WTC11 (cell line): ENCODE measurements at regions not wholly inside any gene's neighbourhood (a gene's known extent, or its start where the extent isn't known, plus 50 kb on each side); places are given as distances from the start of the nearest gene placed in this dataset.

Experiments used
- ATAC-seq: fragments of 200-7000 bp; cut with Tn5 transposase; 2 replicates; pipeline ENCODE4 v1.10.0; 2021; ENCODE audit warnings: mild to moderate bottlenecking, moderate library complexity
- CTCF ChIA-PET: fragments of 300-600 bp; sonication (Branson Sonifier 250); formaldehyde crosslinking; loops from one replicate; lab custom pipeline; 2021; ENCODE audit warnings: antibody characterized with exemption; lab: Charles Lee
- POLR2A ChIA-PET: fragments of 350-600 bp; sonication (Branson Sonifier 250); formaldehyde crosslinking; loops from one replicate; lab custom pipeline; 2021; ENCODE audit warnings: antibody characterized with exemption; lab: Charles Lee
- DNase-seq: peaks from one replicate; pipeline ENCODE4 v3.0.0; 2021; ENCODE audit warnings: low spot score
- H3K27ac Mint-ChIP-seq: 2 replicates; pipeline ENCODE4 v1.8.0; 2021; ENCODE audit warnings: mixed read lengths
- H3K27me3 Mint-ChIP-seq: 2 replicates; pipeline ENCODE4 v1.8.0; 2021; ENCODE audit warnings: low read depth, mild to moderate bottlenecking, moderate library complexity, mixed read lengths
- H3K36me3 Mint-ChIP-seq: 2 replicates; pipeline ENCODE4 v1.8.0; 2021; ENCODE audit warnings: mixed read lengths
- H3K4me1 Mint-ChIP-seq: 2 replicates; pipeline ENCODE4 v1.8.0; 2022; ENCODE audit warnings: mixed read lengths
- H3K4me3 Mint-ChIP-seq: 2 replicates; pipeline ENCODE4 v1.8.0; 2021; ENCODE audit warnings: mild to moderate bottlenecking, moderate library complexity, mixed read lengths
- H3K9me3 Mint-ChIP-seq: 2 replicates; pipeline ENCODE4 v1.8.0; 2021; ENCODE audit warnings: mixed read lengths
- ARID4B ChIP-seq: sonication (generic); formaldehyde crosslinking; IDR thresholded peaks from 2 replicates; pipeline ENCODE4 v1.8.0; 2023; ENCODE audit warnings: missing genetic modification reagents, mild to moderate bottlenecking, borderline replicate concordance
- E2F4 ChIP-seq: sonication (generic); formaldehyde crosslinking; IDR thresholded peaks from 2 replicates; pipeline ENCODE4 v1.8.1; 2022; ENCODE audit warnings: low read depth, mild to moderate bottlenecking, moderate library complexity, missing genetic modification reagents, borderline replicate concordance
- EMX1 ChIP-seq: fragments of 250-450 bp; sonication (Bioruptor Pico); IDR thresholded peaks from 2 replicates; pipeline ENCODE4 v1.8.0; 2021; ENCODE audit warnings: mild to moderate bottlenecking
- ERG ChIP-seq: fragments of 250-450 bp; sonication (Bioruptor Pico); IDR thresholded peaks from 2 replicates; pipeline ENCODE4 v1.8.0; 2021; ENCODE audit warnings: mild to moderate bottlenecking
- FOXP1 ChIP-seq: sonication (generic); formaldehyde crosslinking; IDR thresholded peaks from 2 replicates; pipeline ENCODE4 v1.8.0; 2022; ENCODE audit warnings: missing genetic modification reagents, mild to moderate bottlenecking, moderate library complexity, borderline replicate concordance
- GABPB1 ChIP-seq: sonication (generic); formaldehyde crosslinking; IDR thresholded peaks from 2 replicates; pipeline ENCODE4 v1.8.1; 2023; ENCODE audit warnings: mild to moderate bottlenecking, missing genetic modification reagents
- IRF2 ChIP-seq: sonication (generic); formaldehyde crosslinking; IDR thresholded peaks from 2 replicates; pipeline ENCODE4 v1.8.0; 2022; ENCODE audit warnings: low read depth, missing genetic modification reagents, borderline replicate concordance
- MLX ChIP-seq: sonication (generic); formaldehyde crosslinking; IDR thresholded peaks from 2 replicates; pipeline ENCODE4 v1.8.1; 2023; ENCODE audit warnings: mild to moderate bottlenecking, missing genetic modification reagents, moderate library complexity
- NR2C2 ChIP-seq: sonication (generic); formaldehyde crosslinking; IDR thresholded peaks from 2 replicates; pipeline ENCODE4 v1.8.0; 2022; ENCODE audit warnings: mild to moderate bottlenecking, missing genetic modification reagents
- OVOL2 ChIP-seq: fragments of 250-450 bp; sonication (Bioruptor Pico); IDR thresholded peaks from 2 replicates; pipeline ENCODE4 v1.9.0; 2021; ENCODE audit warnings: mild to moderate bottlenecking, borderline replicate concordance
- PREB ChIP-seq: sonication (generic); formaldehyde crosslinking; IDR thresholded peaks from 2 replicates; pipeline ENCODE4 v1.8.1; 2022; ENCODE audit warnings: mild to moderate bottlenecking, missing genetic modification reagents, moderate library complexity, borderline replicate concordance
- USF2 ChIP-seq: sonication (generic); formaldehyde crosslinking; IDR thresholded peaks from 2 replicates; pipeline ENCODE4 v1.8.1; 2023; ENCODE audit warnings: mild to moderate bottlenecking, missing genetic modification reagents, moderate library complexity
- ZBTB43 ChIP-seq: sonication (generic); formaldehyde crosslinking; IDR thresholded peaks from 2 replicates; pipeline ENCODE4 v1.8.1; 2023; ENCODE audit warnings: mild to moderate bottlenecking, missing genetic modification reagents
- ZNF263 ChIP-seq: sonication (generic); formaldehyde crosslinking; IDR thresholded peaks from 2 replicates; pipeline ENCODE4 v1.8.1; 2022; ENCODE audit warnings: low read depth, mild to moderate bottlenecking, moderate library complexity, missing genetic modification reagents
- ZNF317 ChIP-seq: sonication (generic); formaldehyde crosslinking; IDR thresholded peaks from 2 replicates; pipeline ENCODE4 v1.8.1; 2023; ENCODE audit warnings: low read depth, mild to moderate bottlenecking, moderate library complexity, missing genetic modification reagents, borderline replicate concordance
- ZNF512 ChIP-seq: sonication (generic); formaldehyde crosslinking; IDR thresholded peaks from 2 replicates; pipeline ENCODE4 v1.8.1; 2022; ENCODE audit warnings: missing genetic modification reagents, borderline replicate concordance

- Mint-ChIP-seq H3K27me3 (peaks cover 8% of the 10 kb centered on the region), H3K4me1 (peaks cover 25% of the 10 kb centered on the region), H3K27ac (no peak overlapping the region), H3K9me3 (no peaks in the 10 kb centered on the region), H3K36me3 (no peaks in the 10 kb centered on the region), H3K4me3 (no peak overlapping the region)
- ATAC-seq: no peak
- CTCF ChIA-PET: interaction anchor here (1.1 kb wide), 1 partner anchor 69 kb away, joined by 3 read pairs; no protein-coding TSS in a partner anchor
- DNase-seq: no peak
- POLR2A ChIA-PET: no interaction called here
- no peak for TF ChIP-seq EMX1
- TF ChIP-seq E2F4 (CRISPR knock-in tag): no peak
- no peak for TF ChIP-seq ZNF317
- TF ChIP-seq USF2: no peak
- TF ChIP-seq MLX (CRISPR knock-in tag): no peak
- TF ChIP-seq OVOL2 (CRISPR knock-in tag): no peak
- no peak for TF ChIP-seq ZBTB43
- no peak for TF ChIP-seq ZNF263 (CRISPR knock-in tag)
- no peak for TF ChIP-seq FOXP1 (CRISPR knock-in tag)
- TF ChIP-seq NR2C2 (CRISPR knock-in tag): no peak
- TF ChIP-seq ARID4B (CRISPR knock-in tag): no peak
- no peak for TF ChIP-seq PREB (CRISPR knock-in tag)
- no peak for TF ChIP-seq ERG
- no peak for TF ChIP-seq IRF2
- TF ChIP-seq GABPB1 (CRISPR knock-in tag): no peak
- no peak for TF ChIP-seq ZNF512 (CRISPR knock-in tag)
Observed at GRCh38 chr12:131383291-131383690, 327.6 kb upstream of the SFSWAP start.
